GM21447 (cell line): ENCODE measurements at regions not wholly inside any gene's neighbourhood (a gene's known extent, or its start where the extent isn't known, plus 50 kb on each side); places are given as distances from the start of the nearest gene placed in this dataset.
"Not testable (repeated sequence)": the region's sequence is repeated elsewhere in the genome, so short reads cannot be mapped to it uniquely, and the experiment has no call there.

Source experiments
- ATAC-seq: cut with Tn5 transposase; IDR thresholded peaks from one replicate; pipeline ENCODE4 v1.9.1; 2021; ENCODE audit not compliant: unreplicated experiment

DNA sequence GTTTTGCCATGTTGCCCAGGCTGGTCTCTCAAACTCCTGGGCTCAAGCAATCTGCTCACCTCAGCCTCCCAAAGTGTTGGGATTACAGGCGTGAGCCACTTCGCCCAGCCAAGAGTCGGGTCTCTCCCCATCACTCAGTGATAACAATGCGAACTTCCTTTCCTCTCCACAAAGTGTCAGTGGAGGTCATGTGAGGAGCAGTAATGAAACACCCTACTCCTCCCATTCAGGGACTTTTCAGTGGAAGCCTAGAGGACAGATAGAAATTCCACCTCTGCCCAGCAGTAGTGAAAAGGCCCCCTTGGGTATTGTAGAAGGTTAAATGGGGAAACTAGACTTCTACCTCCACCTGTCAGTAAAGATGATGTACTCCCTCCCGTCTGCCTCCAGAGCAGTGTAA is 141.9 kb upstream of the STK26 start:
- no peak for ATAC-seq

DNA sequence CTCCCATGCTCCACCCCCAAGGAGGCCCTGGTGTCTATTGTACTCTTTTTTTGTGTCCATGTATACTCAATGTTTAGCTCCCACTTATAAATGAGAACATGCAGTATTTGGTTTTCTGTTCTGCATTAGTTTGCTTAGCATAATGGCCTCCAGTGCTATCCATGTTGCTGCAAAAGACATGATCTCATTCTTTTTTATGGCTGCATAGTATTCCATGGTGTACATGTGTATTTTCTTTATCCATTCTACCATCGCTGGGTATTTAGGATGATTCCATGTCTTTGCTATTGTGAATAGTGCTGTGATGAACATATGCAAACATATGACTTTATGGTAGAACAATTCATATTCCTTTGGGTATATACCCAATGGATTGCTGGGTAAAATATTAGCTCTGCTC is 138.1 kb upstream of the STK26 start:
- ATAC-seq = not testable (repeated sequence)

DNA sequence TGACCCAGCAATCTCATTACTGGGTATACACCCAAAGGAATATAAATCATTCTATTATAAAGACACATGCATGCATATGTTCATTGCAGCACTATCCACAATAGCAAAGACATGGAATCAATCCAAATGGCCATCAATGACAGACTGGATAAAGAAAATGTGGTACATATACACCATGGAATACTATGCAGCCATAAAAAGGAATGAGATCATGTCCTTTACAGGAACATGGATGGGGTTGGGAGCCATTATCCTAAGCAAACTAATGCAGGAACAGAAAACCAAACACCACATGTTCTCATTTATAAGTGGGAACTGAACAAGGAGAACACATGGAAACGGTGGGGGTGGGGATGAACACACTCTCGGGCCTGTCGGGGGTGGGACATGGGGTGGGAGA is 129.2 kb upstream of the STK26 start:
- ATAC-seq = not testable (repeated sequence)

DNA sequence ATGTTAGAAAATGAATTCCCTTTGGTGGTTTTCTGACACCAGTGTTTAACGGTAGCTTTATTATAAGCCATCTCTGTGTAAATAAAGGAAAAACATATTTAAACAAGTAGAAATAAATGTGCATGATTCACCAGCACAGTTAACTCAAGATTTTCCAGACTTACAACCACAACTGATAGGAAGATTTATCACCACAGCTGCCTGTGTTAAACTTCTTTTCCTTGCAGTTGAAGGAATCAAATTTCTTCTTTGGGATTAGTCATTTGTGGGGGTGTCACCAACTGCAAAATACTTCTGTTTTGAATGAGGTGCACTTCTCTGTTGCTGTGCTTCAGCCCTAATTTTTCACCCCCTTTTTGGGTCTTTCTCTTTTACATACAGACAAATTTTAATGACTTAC is 128.1 kb upstream of the STK26 start:
- ATAC-seq = no peak

DNA sequence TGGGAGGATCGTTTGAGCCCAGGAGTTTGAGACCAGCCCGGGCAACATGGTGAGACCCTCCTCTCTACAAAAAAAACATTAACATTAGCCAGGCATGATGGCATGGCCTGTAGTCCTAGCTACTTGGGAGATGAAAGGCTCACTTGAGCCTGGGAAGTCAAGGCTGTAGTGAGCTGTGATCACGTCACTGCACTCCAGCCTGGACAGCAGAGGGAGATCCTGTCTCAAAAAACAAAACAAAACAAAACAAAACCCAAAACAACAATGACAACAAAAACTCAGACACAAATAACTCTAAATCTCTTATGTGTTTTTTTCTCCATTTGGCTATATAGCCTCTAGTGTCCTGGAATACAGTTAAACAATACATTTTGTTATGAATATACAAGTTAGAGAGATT is 127.3 kb upstream of the STK26 start:
- ATAC-seq = no peak

DNA sequence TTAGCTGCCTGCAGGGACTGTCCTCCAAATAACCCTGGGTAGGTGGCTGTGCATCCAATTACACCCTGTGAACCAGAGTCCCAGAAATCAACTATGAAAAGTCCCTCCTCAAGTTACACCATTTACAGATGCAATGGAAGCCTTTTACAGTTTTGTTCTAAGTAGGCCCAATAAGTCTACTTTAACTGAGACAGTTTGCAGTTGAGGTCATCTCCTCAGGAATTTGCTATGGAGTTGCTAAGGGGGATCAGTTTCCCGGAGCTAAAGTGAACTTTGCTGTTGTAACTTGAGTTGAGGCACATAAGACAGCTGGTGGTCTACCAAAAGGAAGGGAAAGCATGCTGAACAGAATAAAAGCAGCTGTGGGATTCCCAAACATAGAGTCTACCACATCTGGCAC is 121.6 kb upstream of the STK26 start:
- no peak for ATAC-seq

DNA sequence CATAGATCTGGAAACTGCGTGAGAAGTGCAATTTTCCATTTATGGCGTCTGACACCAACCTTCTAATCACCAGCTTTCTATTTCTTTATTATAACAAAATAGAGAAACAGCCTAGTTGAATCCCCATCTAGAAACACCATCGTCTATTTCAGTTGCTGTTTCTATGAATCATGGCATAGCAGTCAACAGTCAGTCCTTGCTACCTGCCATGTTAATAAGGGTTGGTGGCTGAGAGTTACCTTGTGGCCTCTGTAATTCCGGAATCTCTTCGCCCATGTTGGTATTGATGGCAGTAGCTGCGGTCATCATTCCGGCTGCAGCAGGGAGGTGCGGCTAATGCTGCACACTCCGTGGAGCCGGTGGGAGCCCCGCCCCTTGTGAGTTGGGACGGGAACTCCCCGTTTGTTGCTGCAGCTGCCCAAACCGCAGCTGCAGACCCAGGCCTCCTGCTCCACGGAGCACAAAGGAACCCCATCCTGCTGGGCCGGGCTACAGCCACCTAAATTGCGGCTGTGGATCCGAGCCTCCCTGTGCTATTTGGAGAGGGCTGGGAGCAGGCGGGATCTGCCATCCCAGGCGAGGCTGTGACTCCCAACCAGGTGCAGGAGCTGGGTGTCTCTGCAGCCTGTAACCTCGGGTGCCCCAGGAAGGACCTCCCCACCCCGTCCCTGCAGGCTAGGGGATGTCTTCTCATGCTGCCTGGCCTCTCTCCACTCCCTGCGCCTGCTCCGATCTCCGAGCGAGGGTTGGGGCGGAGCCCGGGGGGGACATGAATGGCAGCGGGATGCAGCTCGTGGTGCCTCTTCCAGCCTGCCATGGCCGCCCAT is 115.4 kb upstream of the STK26 start:
- no peak for ATAC-seq

DNA sequence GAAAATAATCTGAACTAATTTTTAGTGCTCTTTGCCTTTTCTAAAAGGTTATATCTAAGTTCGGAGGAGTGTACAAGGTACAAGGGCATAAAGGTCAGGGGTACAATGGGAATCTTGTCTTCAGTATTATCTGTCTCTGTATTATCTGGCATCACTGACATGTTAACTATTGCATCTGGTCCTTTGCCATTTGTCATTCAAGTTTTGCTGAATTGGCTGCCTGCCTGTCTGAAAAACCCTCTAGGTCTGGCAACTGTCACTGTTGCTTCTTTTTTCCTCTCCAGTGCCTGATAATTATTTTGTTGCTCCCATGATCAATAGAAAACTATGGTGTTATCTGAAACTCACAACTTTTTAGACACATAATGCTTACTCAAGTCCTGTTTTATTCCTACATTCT is 112.5 kb upstream of the STK26 start:
- ATAC-seq = no peak

DNA sequence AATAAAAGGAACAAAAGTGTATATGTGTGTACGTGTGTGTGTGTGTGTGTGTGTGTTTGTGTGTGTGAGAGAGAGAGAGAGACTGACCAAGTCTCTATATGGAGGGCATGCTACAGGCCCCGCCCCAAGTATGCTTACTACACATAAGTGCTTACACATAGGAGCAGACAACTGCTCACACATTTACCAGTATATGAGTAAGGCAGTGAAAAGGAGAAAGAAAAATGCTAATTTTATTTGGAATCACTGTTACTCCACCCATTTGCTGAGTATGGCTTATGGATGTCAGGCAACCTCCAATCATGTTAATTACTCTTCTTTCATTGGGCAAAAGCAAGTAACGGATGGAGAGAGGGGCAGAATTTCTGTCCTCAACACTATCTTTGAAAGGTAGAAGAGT is 107.6 kb upstream of the STK26 start:
- no peak for ATAC-seq

DNA sequence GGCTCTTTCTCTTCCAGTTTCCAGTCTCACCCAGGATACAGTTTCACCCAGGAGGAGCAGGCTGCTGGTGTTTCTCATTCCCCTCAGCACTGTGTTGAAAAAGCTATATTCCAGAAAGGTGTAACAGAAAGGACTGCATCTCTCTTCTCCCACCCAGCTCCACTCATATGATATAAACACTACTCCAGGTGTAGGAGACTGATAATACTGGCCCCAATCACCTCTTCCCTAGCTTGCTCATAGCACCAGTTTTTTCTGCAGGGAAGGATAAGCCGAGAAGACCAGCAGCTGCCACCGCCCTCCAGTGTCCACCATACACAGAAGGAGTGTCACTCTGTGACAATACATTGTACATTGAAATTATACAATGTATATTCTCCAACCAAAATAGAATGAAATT is 105.5 kb upstream of the STK26 start:
- ATAC-seq = no peak

DNA sequence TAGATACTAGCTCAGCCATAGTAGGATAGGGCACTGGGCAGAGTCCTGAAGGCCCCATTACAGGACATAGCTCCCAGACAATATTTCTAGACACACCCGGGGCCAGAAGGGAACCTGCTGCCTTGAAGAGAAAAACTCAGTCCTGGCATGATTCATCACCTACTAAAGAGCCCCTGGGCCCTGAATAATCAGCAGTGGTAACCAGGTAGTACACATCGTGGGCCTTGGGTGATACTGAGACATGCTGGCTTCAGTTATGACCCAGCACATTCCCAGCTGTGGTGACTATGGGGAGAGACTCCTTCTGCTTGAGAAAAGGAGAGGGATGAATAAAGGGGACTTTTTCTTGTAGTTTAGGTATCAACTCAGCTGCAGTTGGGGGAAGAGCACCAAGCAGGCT is 104.3 kb upstream of the STK26 start:
- ATAC-seq = no peak

DNA sequence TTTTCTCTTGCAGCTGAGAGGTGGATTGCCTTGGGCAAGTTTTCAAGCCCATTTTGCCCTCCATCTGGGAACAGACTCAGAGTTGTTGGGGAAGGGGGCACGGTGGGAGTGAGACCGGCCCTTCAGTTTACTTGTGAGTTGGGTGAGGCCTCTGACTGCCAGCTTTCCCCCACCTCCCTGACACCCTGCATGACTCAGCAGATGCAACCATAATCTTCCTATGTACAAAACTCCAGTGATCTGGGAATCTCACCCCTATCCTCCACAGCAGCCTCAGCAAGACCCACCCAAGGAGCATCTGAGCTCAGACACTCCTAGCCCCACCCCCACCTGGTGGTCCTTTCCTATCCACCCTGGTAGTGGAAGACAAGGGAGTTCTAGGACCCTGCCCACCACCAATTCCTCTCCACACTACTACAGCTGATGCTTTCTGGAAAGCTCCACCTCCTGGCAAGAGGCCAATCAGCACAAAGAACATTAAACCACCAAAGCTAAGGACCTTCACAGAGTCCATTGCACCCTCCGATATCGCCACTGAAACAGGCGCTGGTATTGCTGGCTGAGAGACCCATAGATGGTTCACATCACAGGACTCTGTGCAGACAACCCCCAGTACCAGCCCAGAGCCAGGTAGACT is 99.4 kb upstream of the STK26 start:
- ATAC-seq = no peak

DNA sequence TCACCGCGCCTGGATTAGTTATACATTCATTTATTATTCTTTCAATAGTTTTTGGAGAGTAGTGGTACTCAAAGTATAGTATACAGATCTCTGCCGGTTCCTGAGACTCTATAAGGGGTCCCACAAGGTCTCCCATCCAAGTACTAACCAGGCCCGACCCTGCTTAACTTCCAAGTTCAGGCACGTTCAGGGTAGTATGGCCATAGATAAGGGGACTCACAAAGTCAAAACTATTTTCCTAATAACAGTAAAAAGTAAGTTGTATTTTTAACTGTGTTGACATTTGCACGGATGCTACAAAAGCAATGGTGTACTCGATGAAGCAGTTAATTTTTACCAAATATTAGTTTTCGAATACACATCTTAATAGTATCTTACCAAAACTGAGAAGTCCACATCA is 84.4 kb upstream of the STK26 start:
- no peak for ATAC-seq

DNA sequence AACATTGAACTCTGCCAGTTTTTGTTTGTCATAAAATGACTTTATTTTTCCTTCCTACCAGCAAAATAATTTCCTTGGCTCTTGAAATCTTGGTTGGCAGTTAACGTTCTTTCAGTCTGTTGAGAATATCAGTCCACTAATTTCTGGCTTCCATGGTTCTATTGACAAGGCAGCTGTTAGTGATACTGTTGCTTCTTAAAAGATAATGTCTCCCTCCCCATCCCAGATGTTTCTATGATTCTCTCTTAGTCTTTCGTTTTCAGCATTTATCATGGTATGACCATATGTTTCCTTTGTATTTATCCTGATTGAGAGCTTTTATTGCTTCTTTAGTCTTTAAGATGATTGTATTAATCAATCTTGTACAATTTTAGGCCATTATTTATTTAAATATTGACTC is 81.1 kb upstream of the STK26 start:
- no peak for ATAC-seq

DNA sequence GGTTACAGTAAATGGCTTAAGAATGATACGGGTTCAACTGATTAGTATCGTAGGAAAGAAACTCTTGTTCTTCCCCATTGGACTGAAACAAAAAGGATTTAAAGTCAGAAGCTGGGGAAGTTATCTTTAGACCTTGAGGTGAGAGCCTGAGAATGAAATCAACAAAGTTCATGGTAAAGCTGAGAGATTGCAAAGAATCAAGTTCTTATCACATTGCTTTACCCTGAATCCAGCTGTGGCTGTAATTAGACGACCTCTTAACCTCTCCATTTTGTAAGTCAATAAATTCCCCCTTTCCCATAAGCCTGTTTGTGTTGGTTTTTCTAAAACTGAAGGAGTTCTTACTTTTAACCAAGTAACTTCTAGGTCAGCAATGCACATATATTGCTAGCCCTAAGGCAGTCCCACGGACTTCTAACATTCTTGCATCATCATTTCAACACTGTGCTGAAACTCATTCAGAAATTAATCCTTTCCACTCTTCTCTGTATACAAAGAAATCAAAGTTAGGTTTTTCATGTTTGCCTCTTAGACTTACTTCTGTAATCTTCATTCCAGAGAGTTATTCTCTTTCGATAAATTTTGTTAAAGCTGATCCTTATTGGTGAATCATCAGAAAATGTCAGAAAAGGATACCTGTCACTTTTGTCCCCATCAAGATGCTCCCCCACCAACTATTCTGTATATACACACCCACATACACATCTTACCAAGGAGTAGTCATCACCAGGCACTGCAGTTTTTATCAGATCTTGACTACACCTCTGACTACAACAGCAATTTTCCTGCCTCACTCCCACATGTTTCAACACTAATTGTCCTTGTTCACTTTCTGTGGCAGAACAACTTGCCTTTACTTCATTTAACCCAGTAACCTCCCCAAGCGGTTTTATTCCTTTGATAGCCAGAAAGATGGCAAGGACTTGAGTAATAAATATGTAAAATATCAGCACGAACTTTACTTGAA is 77.9 kb upstream of the STK26 start:
- ATAC-seq = no peak

DNA sequence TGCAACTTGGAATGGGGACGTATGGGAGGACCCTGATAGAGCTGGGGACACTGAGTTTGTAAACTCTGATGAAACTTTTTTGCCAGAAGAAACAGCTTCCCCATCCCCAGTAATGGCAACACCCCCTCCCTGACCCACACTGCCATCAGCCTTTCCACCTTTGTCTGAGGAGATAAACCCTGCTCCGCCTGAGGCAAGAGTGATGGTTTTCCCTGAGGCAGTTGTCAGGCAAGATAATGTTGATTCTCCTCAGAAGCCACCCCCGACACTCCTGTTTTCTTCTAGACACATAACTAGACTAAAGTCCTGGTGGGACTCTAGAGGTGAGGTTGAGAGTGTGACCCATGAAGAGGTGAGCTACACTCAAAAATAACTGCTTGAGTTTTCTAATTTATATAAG is 71.9 kb upstream of the STK26 start:
- no peak for ATAC-seq

DNA sequence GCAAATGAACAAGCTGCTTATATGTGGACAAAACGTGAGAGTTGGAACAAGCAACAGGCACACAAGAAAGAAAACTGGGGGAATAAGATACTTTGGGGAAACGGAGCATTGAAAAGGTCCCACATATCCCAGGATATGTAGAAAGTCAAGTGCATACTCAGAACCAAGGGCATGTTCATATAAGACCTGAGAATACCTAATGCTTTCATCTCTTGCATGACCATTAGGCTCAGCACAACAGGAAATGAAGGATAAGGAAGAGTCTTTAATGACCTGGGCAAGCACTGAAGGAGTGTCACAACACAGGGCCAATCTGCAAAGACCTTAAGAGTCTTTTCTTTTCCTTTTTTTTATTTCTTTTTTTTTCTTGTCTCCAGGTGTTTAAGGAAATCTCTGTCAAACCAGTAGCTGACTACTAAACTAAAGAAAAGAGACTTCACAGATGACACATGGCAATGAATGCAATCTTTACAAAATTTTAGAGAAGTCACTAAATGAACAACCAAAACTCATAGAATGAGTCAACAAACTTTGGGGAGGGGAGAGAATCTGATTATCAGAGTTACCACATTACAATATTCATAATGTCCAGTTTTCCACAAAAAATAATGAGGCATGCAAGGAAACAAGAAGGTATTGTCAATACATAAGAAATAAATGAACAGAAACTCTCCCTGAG is 67.9 kb upstream of the STK26 start:
- ATAC-seq = no peak

DNA sequence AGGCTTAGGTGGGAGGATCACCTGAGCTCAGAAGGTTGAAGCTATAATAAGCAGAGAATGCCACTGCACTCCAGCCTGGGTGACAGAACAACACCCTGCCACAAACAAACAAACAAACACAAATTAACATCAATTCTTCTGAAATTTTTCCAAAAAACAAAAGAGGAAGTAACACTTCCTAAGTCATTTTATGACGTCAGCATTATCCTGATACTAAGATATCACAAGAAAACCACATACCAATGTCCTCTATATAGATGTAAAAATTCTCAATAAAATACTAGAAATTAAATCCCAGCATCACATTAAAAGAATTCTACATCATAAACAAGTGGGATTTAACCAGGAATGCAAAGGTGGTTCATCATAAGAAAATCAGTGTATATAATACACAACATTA is 64.4 kb upstream of the STK26 start:
- no peak for ATAC-seq

DNA sequence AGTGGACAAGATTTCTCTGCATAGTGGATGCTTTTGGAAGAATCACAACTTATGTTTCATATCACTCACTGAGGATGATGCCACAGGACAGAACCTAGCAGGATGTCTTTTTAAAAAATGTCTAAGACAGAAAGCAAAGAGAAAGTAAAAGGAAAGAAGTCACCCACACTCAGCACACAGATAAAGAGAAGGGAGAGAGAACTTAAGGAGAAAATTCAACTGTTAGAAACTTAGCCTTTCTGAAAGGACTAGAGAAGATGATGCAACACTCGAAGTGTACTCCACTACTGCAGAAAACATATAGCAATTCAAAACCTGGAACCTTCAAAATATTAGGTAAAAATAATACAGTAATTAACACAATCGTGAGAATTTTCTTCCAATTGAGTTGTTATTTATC is 52.8 kb upstream of the STK26 start:
- ATAC-seq = no peak
